ENCODE measurements at regions not wholly inside any gene's neighbourhood (a gene's known extent, or its start where the extent isn't known, plus 50 kb on each side); places are given as distances from the start of the nearest gene placed in this dataset.

DNA sequence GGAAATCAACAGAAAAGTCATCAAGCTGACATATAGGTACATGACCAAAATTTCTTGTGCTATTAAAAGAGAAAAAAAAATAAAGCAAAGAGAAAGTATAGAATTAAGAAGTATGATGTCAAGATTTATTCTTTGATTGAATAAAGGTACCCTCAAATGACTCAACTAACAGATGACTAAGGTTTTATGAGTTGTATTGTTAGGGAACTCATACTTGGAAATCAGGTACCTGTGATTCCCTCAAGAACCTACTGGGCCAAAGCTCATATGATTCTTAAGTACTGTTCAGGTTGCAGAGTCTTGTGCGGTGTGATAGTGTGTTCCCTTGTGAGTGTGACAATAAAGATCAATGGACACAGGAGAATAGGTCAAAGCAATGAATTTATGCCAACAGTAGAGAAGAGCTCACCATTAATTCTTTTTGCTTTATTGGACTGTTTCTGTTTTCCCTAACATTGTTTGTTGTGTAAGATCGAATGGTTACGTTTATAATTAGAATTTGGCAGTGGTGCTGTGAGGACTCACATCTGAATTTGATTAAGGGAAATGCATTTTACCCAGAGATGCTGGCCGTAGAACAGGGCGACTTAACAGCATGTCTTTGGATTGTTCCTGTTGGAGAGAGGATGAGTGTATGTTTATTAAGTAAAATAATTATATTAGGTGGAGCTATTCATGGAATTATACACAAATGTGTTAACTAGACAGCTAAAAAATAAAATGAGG is 293.2 kb upstream of the SEMA3D start:
- TF ChIP-seq ZNF274 (IDR thresholded peaks at IDR 0.05; ENCODE audit: low read depth, low read length) (no peak), YY1 (IDR thresholded peaks at IDR 0.05; ENCODE audit: insufficient read depth, insufficient read length) (no peak), SUZ12 (IDR thresholded peaks at IDR 0.05; ENCODE audit: extremely low read depth, insufficient read depth, insufficient read length) (no peak)
